ENCODE measurements at regions not wholly inside any gene's neighbourhood (a gene's known extent, or its start where the extent isn't known, plus 50 kb on each side); places are given as distances from the start of the nearest gene placed in this dataset.

- Mint-ChIP-seq H3K27me3 (ENCODE audit: low read depth) (no peaks in the 10 kb centered on the region), H3K9me3 (no peaks in the 10 kb centered on the region), H3K4me1 (peaks cover 9% of the 10 kb centered on the region), H3K36me3 (no peaks in the 10 kb centered on the region), H3K27ac (no peak overlapping the region), H3K4me3 (no peak overlapping the region)
- POLR2A ChIA-PET: no interaction called here
- CTCF ChIA-PET: interaction anchor here (1.4 kb wide), 1 partner anchor 99 kb away, joined by 3 read pairs; no protein-coding TSS in a partner anchor
- TF ChIP-seq GRHL2 (CRISPR knock-in tag; IDR thresholded peaks at IDR 0.05; ENCODE audit: insufficient replicate concordance, severe bottlenecking) (no peak), FOXP1 (CRISPR knock-in tag; IDR thresholded peaks at IDR 0.05; ENCODE audit: borderline replicate concordance) (no peak), ZNF396 (CRISPR knock-in tag; IDR thresholded peaks at IDR 0.05; ENCODE audit: borderline replicate concordance) (no peak)
- TF ChIP-seq, protein P1, sequence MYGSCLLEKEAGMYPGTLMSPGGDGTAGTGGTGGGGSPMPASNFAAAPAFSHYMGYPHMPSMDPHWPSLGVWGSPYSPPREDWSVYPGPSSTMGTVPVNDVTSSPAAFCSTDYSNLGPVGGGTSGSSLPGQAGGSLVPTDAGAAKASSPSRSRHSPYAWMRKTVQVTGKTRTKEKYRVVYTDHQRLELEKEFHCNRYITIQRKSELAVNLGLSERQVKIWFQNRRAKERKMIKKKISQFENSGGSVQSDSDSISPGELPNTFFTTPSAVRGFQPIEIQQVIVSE (CRISPR knock-in tag; IDR thresholded peaks at IDR 0.05; ENCODE audit: borderline replicate concordance): no peak
- TF ChIP-seq, protein P2, sequence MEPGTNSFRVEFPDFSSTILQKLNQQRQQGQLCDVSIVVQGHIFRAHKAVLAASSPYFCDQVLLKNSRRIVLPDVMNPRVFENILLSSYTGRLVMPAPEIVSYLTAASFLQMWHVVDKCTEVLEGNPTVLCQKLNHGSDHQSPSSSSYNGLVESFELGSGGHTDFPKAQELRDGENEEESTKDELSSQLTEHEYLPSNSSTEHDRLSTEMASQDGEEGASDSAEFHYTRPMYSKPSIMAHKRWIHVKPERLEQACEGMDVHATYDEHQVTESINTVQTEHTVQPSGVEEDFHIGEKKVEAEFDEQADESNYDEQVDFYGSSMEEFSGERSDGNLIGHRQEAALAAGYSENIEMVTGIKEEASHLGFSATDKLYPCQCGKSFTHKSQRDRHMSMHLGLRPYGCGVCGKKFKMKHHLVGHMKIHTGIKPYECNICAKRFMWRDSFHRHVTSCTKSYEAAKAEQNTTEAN (CRISPR knock-in tag; IDR thresholded peaks at IDR 0.05): no peak
- no peak for DNase-seq (ENCODE audit: low spot score)
- no peak for ATAC-seq
These were observed 146.2 kb upstream of the SEMA6D start for GRCh38 chr15:47570881-47571640.

GRCh38 chr15:47573673-47574072 lies 143.6 kb upstream of the SEMA6D start:
- Mint-ChIP-seq H3K27ac (no peak overlapping the region), H3K4me1 (peaks cover 9% of the 10 kb centered on the region), H3K36me3 (no peaks in the 10 kb centered on the region), H3K9me3 (no peaks in the 10 kb centered on the region), H3K4me3 (no peak overlapping the region), H3K27me3 (ENCODE audit: low read depth) (no peaks in the 10 kb centered on the region)
- CTCF ChIA-PET: no interaction called here
- TF ChIP-seq PREB (CRISPR knock-in tag; IDR thresholded peaks at IDR 0.05; ENCODE audit: borderline replicate concordance) (no peak), MYBL2 (CRISPR knock-in tag; IDR thresholded peaks at IDR 0.05) (no peak), ELF4 (CRISPR knock-in tag; IDR thresholded peaks at IDR 0.05; ENCODE audit: low read depth) (no peak), NFYB (CRISPR knock-in tag; conservative IDR thresholded peaks at IDR 0.05; ENCODE audit: low read depth) (no peak), CREM (CRISPR knock-in tag; IDR thresholded peaks at IDR 0.05) (no peak)
- TF ChIP-seq, protein P3, sequence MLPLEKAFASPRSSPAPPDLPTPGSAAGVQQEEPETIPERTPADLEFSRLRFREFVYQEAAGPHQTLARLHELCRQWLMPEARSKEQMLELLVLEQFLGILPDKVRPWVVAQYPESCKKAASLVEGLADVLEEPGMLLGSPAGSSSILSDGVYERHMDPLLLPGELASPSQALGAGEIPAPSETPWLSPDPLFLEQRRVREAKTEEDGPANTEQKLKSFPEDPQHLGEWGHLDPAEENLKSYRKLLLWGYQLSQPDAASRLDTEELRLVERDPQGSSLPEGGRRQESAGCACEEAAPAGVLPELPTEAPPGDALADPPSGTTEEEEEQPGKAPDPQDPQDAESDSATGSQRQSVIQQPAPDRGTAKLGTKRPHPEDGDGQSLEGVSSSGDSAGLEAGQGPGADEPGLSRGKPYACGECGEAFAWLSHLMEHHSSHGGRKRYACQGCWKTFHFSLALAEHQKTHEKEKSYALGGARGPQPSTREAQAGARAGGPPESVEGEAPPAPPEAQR (CRISPR knock-in tag; IDR thresholded peaks at IDR 0.05): no peak
- DNase-seq (ENCODE audit: low spot score): no peak
- POLR2A ChIA-PET: no interaction called here
- no peak for ATAC-seq

- ATAC-seq: no peak
- no peak overlapping the region for H3K27ac Mint-ChIP-seq
- H3K4me1 Mint-ChIP-seq: peaks cover 8% of the 10 kb centered on the region
- no peaks in the 10 kb centered on the region for H3K27me3 Mint-ChIP-seq (ENCODE audit: low read depth)
- no peaks in the 10 kb centered on the region for H3K36me3 Mint-ChIP-seq
- no peaks in the 10 kb centered on the region for H3K9me3 Mint-ChIP-seq
- ChIA-PET CTCF (interaction anchor here (1.1 kb wide), 1 partner anchor 105 kb away, joined by 3 read pairs; no protein-coding TSS in a partner anchor), POLR2A (no interaction called here)
- no peak for DNase-seq (ENCODE audit: low spot score)
- no peak for TF ChIP-seq ZNF138 (CRISPR knock-in tag; conservative IDR thresholded peaks at IDR 0.05)
- TF ChIP-seq CREB1 (CRISPR knock-in tag; IDR thresholded peaks at IDR 0.05): no peak
- no peak overlapping the region for H3K4me3 Mint-ChIP-seq
These were observed 140.3 kb upstream of the SEMA6D start for GRCh38 chr15:47577000-47577399.

DNA sequence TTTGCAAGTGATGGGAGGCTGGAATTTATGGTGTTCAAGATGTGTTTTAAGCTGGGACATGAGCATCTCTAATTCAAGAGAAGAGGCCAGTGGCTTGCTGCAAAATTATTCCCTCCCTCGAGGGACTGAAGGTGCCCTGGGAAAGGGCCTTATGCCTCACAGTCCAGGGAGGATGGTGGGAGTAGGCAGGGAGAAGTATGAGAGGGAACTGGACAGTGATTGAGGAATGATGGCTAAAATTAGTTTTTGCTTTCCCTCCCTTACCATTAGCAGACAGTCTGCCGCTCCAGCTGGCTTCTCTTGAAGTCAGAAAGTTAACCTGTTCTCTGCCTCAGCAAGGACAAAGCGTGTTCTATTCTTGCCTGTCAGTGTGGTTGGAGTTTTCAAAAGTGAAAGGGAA lies 139.8 kb upstream of the SEMA6D start:
- H3K27ac Mint-ChIP-seq: no peak overlapping the region
- H3K9me3 Mint-ChIP-seq: no peaks in the 10 kb centered on the region
- no peak overlapping the region for H3K4me3 Mint-ChIP-seq
- no peak for DNase-seq (ENCODE audit: low spot score)
- H3K36me3 Mint-ChIP-seq: no peaks in the 10 kb centered on the region
- H3K27me3 Mint-ChIP-seq (ENCODE audit: low read depth): no peaks in the 10 kb centered on the region
- ChIA-PET POLR2A (no interaction called here), CTCF (no interaction called here)
- ATAC-seq: no peak
- peaks cover 11% of the 10 kb centered on the region for H3K4me1 Mint-ChIP-seq
- TF ChIP-seq MYBL2 (CRISPR knock-in tag; IDR thresholded peaks at IDR 0.05) (no peak), ESRRA (CRISPR knock-in tag; IDR thresholded peaks at IDR 0.05; ENCODE audit: borderline replicate concordance) (no peak), ZNF396 (CRISPR knock-in tag; IDR thresholded peaks at IDR 0.05; ENCODE audit: borderline replicate concordance) (no peak), ZNF532 (CRISPR knock-in tag; IDR thresholded peaks at IDR 0.05; ENCODE audit: borderline replicate concordance) (no peak), CREM (CRISPR knock-in tag; IDR thresholded peaks at IDR 0.05) (no peak), MXD4 (CRISPR knock-in tag; IDR thresholded peaks at IDR 0.05; ENCODE audit: borderline replicate concordance) (no peak)

Measured in WTC11 (cell line).